ENCODE measurements at regions not wholly inside any gene's neighbourhood (a gene's known extent, or its start where the extent isn't known, plus 50 kb on each side); places are given as distances from the start of the nearest gene placed in this dataset.

DNA sequence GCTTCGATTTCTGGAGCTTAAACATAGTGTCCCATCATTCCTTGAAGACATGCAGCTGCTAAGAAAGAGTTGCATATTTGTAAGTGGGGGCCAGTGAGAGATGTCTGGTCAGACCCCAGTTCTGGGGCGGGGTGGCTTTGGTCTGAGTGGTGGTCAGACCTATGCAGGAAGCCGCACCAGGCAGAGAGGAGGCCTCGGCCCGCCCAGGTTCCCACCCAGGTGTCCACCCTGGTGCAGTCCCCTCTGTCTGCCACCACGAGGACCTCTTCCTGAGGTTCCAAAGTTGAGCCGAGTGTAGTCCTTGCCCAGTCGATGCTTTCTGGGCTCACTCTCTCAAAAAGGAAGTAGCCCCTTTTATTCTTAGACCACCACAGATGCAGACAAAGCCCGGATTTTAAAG, 122.6 kb upstream of the DLG1 start:
- no peak overlapping the region for H3K4me3 Mint-ChIP-seq
- peaks cover 10% of the 10 kb centered on the region for H3K4me1 Mint-ChIP-seq (ENCODE audit: unreplicated experiment)
- H3K9me3 Mint-ChIP-seq, result no peaks in the 10 kb centered on the region
- TF ChIP-seq, protein P1, sequence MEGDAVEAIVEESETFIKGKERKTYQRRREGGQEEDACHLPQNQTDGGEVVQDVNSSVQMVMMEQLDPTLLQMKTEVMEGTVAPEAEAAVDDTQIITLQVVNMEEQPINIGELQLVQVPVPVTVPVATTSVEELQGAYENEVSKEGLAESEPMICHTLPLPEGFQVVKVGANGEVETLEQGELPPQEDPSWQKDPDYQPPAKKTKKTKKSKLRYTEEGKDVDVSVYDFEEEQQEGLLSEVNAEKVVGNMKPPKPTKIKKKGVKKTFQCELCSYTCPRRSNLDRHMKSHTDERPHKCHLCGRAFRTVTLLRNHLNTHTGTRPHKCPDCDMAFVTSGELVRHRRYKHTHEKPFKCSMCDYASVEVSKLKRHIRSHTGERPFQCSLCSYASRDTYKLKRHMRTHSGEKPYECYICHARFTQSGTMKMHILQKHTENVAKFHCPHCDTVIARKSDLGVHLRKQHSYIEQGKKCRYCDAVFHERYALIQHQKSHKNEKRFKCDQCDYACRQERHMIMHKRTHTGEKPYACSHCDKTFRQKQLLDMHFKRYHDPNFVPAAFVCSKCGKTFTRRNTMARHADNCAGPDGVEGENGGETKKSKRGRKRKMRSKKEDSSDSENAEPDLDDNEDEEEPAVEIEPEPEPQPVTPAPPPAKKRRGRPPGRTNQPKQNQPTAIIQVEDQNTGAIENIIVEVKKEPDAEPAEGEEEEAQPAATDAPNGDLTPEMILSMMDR (conservative IDR thresholded peaks at IDR 0.05), result no peak
- no peak overlapping the region for H3K27ac Mint-ChIP-seq
- no peaks in the 10 kb centered on the region for H3K36me3 Mint-ChIP-seq
- DNase-seq (ENCODE audit: extremely low spot score, unreplicated experiment), result no peak
- peaks cover 12% of the 10 kb centered on the region for H3K27me3 Mint-ChIP-seq

DNA sequence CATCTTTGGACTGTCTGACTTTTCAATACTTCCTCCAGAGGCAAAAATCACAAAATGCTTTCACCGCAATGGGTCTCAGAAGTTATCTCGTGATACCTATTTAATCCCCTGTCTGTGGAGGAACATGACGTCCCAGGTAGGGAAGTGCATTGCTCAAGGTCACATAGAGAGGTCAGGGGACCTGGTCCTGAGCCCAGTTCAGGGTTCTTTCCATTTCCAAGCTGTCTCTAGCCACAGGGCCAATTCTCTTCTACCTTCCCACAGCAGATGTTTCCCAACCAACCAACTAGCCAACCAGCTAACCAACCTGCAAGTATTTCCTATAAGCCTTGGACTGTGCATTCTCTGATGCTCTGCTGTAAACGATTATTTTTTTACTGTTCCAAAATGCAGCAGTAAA, 122.2 kb upstream of the DLG1 start:
- TF ChIP-seq, protein P1 (conservative IDR thresholded peaks at IDR 0.05), result no peak
- Mint-ChIP-seq H3K36me3 (no peaks in the 10 kb centered on the region), H3K27me3 (peaks cover 12% of the 10 kb centered on the region), H3K4me1 (ENCODE audit: unreplicated experiment) (peaks cover 8% of the 10 kb centered on the region), H3K4me3 (no peak overlapping the region), H3K27ac (no peak overlapping the region), H3K9me3 (no peaks in the 10 kb centered on the region)
- DNase-seq (ENCODE audit: extremely low spot score, unreplicated experiment), result no peak

DNA sequence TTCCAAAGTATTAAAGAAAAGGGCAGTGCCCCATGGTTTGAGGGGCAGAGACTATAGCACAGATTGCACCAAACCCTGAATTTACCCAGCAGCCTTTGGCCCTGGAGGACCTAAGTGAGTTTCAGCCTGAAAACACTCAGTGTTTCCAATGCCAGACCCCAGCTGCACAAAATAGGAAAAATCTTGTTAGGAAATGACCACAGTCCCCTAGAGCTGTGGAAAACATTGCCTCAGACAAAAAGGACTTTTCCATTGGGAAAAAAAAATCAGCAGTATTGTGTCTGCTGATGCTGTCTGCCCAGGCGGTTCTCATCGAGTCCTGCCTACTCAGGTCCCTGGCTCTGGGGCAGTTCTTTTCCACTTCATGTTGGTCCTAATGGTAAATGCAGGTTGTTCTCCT, 121.7 kb upstream of the DLG1 start:
- TF ChIP-seq, protein P1 (conservative IDR thresholded peaks at IDR 0.05), result no peak
- Mint-ChIP-seq H3K36me3 (no peaks in the 10 kb centered on the region), H3K9me3 (no peaks in the 10 kb centered on the region), H3K4me3 (no peak overlapping the region), H3K4me1 (ENCODE audit: unreplicated experiment) (peaks cover 6% of the 10 kb centered on the region), H3K27ac (no peak overlapping the region), H3K27me3 (peaks cover 12% of the 10 kb centered on the region)
- DNase-seq (ENCODE audit: extremely low spot score, unreplicated experiment), result no peak

DNA sequence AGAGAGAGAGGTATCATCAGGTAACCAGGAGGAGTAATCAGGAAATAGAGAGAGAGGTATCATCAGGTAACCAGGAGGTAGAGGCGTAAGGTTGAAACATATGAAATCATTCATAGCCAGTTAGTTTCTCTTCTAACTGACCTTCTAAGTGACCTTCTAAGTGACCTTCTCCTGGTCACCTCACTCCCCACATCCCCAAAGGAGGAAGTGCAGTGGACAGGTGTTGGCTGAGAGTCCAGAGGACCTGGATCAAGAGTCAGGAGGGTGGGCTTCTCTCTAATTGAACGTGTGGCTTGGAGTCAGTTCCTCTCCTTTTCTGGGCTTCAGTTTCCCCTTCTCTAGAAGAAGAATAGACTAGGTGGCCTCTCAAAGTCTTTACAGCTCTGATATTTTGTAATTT, 121.3 kb upstream of the DLG1 start:
- Mint-ChIP-seq H3K27me3 (peaks cover 9% of the 10 kb centered on the region), H3K4me3 (no peak overlapping the region), H3K9me3 (no peaks in the 10 kb centered on the region), H3K36me3 (no peaks in the 10 kb centered on the region), H3K27ac (no peak overlapping the region), H3K4me1 (ENCODE audit: unreplicated experiment) (peaks cover 2% of the 10 kb centered on the region)
- TF ChIP-seq, protein P1 (conservative IDR thresholded peaks at IDR 0.05), result no peak
- DNase-seq (ENCODE audit: extremely low spot score, unreplicated experiment), result no peak

DNA sequence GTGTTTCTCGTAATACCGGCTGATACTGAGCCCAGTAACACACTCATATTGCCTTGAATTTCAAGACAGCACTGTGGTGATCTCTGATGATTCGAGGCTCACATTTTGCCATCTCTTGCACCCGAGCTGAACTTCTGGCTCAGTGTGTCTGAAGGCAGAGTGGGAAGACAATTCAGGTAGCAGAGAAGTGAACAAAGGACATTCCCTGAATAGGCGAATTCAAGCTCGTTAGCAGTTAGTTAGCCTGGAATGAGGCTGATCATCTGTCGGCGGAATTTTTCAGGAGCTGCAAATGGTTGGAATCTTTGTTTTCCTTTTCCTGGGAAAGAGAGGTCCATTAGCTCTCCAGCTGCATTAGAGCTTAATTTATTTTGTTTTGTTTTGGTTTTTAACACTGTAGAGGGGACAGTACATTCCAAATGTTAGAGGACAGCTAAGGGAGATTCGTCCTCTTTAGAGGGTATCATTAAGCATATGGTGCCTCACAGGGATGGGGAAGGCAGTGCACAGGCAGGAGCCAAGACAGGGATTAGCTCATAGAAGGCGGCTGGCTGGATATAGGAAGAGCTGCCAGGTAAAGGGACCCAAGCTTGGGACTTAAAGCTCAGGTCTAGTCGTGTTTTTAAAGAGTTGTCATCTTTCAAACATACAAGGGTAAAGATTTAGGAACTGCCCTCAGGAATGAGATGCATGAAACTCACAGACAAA, 119.7 kb upstream of the DLG1 start:
- H3K9me3 Mint-ChIP-seq, result no peaks in the 10 kb centered on the region
- peaks cover 8% of the 10 kb centered on the region for H3K27me3 Mint-ChIP-seq
- TF ChIP-seq, protein P1 (conservative IDR thresholded peaks at IDR 0.05), result no peak
- no peak overlapping the region for H3K27ac Mint-ChIP-seq
- no peaks in the 10 kb centered on the region for H3K36me3 Mint-ChIP-seq
- no peak overlapping the region for H3K4me3 Mint-ChIP-seq
- no peaks in the 10 kb centered on the region for H3K4me1 Mint-ChIP-seq (ENCODE audit: unreplicated experiment)
- no peak for DNase-seq (ENCODE audit: extremely low spot score, unreplicated experiment)
